ENCODE measurements at regions not wholly inside any gene's neighbourhood (a gene's known extent, or its start where the extent isn't known, plus 50 kb on each side); places are given as distances from the start of the nearest gene placed in this dataset.

DNA sequence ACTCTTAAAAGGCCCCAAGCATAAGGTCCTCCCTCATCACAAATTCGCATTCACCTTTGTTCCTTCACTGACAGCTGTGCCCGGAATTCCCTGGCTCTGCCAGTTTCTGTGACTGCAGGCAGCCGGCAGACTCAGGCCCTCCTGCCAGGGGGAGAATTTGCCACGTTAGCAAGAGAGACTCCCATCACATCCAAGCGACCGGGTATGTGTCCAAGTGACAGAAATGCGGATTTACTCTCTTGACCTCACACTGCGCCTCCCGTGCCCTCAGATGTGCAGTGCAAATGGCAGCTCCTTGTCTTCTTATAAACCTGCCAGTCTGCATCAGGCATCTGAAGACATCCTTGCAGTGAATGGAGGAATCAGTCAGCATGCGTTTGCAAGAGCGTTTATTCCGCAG lies 187.1 kb upstream of the WWC1 start:
- Histone ChIP-seq H4K8ac (ENCODE audit: low read depth, low read length) (no peak overlapping the region), H2AFZ (ENCODE audit: insufficient read depth, low read length, poor library complexity) (no peak overlapping the region), H2BK120ac (ENCODE audit: insufficient read depth, low read length, poor library complexity) (no peak overlapping the region), H3K4me2 (ENCODE audit: low read length) (no peak overlapping the region), H2BK5ac (ENCODE audit: low read depth, low read length, poor library complexity) (no peak overlapping the region), H4K91ac (ENCODE audit: low read depth, low read length) (no peak overlapping the region), H3K27me3 (ENCODE audit: insufficient read depth, low read length) (no peaks in the 10 kb centered on the region), H3K4ac (ENCODE audit: low read depth, low read length) (no peak overlapping the region), H3K18ac (ENCODE audit: low read length) (no peak overlapping the region), H3K23ac (ENCODE audit: low read length) (no peak overlapping the region), H2AK5ac (ENCODE audit: low read length) (no peak overlapping the region), H2BK12ac (ENCODE audit: low read length) (no peak overlapping the region), H3K79me2 (ENCODE audit: control insufficient read depth, insufficient read depth, low read length, poor library complexity) (no peaks in the 10 kb centered on the region), H3K4me3 (ENCODE audit: low read depth, low read length) (no peak overlapping the region), H3K4me1 (ENCODE audit: control insufficient read depth in 1 of 2, insufficient read depth in 2 of 2, low read length in 2 of 2) (peaks cover 7 to 24% of the 10 kb centered on the region in 2 experiments), H3K79me1 (ENCODE audit: low read length) (no peaks in the 10 kb centered on the region), H4K12ac (ENCODE audit: low read depth, low read length) (no peak overlapping the region), H3K9ac (ENCODE audit: low read length) (no peak overlapping the region), H3K27ac (ENCODE audit: low read depth, low read length) (no peak overlapping the region), H3K14ac (ENCODE audit: low read length) (no peak overlapping the region), H3K9me3 (ENCODE audit: insufficient read depth, low read depth, low read length) (peaks cover 4% of the 10 kb centered on the region), H3K36me3 (ENCODE audit: control insufficient read depth in 1 of 2, insufficient read depth in 2 of 2, low read length in 2 of 2) (no peaks in the 10 kb centered on the region)
- WGBS (ENCODE audit: extremely low coverage, insufficient coverage, insufficient read length), result no CpG with 5 or more reads among the region's 12 CpGs
- no peak for DNase-seq

DNA sequence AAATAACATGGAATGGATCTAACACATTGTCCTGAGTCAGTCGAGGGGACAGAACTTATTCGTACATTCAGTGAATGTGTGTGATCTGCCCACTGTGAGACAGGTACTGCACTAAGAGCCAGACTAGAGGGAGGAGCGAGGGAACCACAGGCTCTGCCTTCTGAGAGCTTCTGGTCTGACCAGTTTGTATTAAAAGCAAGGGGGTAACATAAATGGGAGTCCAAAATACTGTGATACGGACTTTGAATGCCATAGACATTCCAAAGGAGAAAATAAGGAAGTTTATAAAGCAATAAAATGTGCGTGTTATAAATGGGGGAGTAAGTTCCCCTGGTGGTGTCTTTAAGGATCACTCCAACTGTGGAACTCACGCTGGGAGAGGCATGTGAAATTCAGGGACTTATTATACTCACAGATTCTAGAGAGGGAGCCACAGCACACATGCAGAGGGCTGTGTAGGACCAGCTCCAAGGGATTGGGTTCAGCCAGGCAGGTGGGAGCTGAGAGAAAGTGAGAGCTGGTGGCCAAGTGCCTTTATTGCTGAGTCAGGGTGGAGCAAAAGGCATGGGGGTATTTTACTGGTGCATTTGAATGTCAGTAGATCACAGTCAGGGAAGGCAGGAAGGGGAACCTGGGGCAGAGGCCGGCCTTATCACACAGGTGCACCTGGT lies 186.5 kb upstream of the WWC1 start:
- Histone ChIP-seq H3K9ac (ENCODE audit: low read length) (no peak overlapping the region), H3K14ac (ENCODE audit: low read length) (no peak overlapping the region), H2BK120ac (ENCODE audit: insufficient read depth, low read length, poor library complexity) (no peak overlapping the region), H2AK5ac (ENCODE audit: low read length) (no peak overlapping the region), H4K8ac (ENCODE audit: low read depth, low read length) (no peak overlapping the region), H3K27ac (ENCODE audit: low read depth, low read length) (no peak overlapping the region), H3K4ac (ENCODE audit: low read depth, low read length) (no peak overlapping the region), H3K18ac (ENCODE audit: low read length) (no peak overlapping the region), H3K9me3 (ENCODE audit: insufficient read depth, low read depth, low read length) (peaks cover 4% of the 10 kb centered on the region), H3K79me1 (ENCODE audit: low read length) (no peaks in the 10 kb centered on the region), H3K36me3 (ENCODE audit: control insufficient read depth in 1 of 2, insufficient read depth in 2 of 2, low read length in 2 of 2) (no peaks in the 10 kb centered on the region), H2BK5ac (ENCODE audit: low read depth, low read length, poor library complexity) (no peak overlapping the region), H3K27me3 (ENCODE audit: insufficient read depth, low read length) (no peaks in the 10 kb centered on the region), H3K23ac (ENCODE audit: low read length) (no peak overlapping the region), H2BK12ac (ENCODE audit: low read length) (no peak overlapping the region), H3K4me1 (ENCODE audit: control insufficient read depth in 1 of 2, insufficient read depth in 2 of 2, low read length in 2 of 2) (peaks cover 7 to 24% of the 10 kb centered on the region in 2 experiments), H2AFZ (ENCODE audit: insufficient read depth, low read length, poor library complexity) (no peak overlapping the region), H4K91ac (ENCODE audit: low read depth, low read length) (peak overlapping the region; percentile 23), H3K4me3 (ENCODE audit: low read depth, low read length) (no peak overlapping the region), H3K4me2 (ENCODE audit: low read length) (no peak overlapping the region), H4K12ac (ENCODE audit: low read depth, low read length) (no peak overlapping the region), H3K79me2 (ENCODE audit: control insufficient read depth, insufficient read depth, low read length, poor library complexity) (no peaks in the 10 kb centered on the region)
- DNase-seq, result no peak
- no CpG with 5 or more reads among the region's 7 CpGs for WGBS (ENCODE audit: extremely low coverage, insufficient coverage, insufficient read length)

DNA sequence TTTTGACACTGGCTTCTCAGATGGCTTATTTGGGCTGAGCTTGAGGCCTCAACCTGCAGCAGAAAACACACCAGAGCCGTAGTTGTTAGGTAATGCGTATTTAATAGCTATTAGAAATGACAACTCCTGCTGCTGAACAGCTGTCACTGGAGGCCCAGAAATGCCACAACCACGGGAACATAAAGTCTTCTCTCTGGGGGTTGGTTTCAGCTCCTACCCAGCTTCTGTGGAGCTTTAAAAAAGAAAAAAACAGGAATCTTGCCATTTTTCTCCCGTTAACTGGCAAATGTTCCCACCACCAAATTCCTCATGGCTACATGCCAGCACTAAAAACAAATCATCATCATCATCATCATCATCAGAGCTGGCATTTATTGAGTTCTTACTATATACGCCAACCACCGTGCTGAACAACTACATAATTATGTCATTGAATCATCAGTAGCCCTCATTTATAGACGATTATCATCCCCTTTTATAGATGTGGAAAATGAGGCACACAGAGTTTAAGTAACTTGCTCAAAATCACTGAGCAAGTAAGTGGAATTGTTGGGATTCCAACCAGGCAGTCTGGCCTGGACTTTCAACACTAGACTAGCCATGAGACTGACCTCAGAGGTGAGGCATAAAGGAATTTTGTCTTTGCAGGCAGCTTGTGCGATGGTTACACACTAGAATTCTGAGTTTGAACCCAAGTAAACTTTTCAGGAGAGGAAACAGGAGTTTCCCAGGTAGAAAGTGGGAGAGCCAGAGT lies 185.3 kb upstream of the WWC1 start:
- peaks cover 7 to 24% of the 10 kb centered on the region in 2 experiments for H3K4me1 ChIP-seq (ENCODE audit: control insufficient read depth in 1 of 2, insufficient read depth in 2 of 2, low read length in 2 of 2)
- peak; percentile 64 to 75 for DNase-seq
- H3K23ac ChIP-seq (ENCODE audit: low read length), result no peak overlapping the region
- no peak overlapping the region for H2BK5ac ChIP-seq (ENCODE audit: low read depth, low read length, poor library complexity)
- no peaks in the 10 kb centered on the region for H3K79me2 ChIP-seq (ENCODE audit: control insufficient read depth, insufficient read depth, low read length, poor library complexity)
- H4K12ac ChIP-seq (ENCODE audit: low read depth, low read length), result no peak overlapping the region
- no peak overlapping the region for H3K4me3 ChIP-seq (ENCODE audit: low read depth, low read length)
- peak overlapping the region; percentile 20 for H3K4me2 ChIP-seq (ENCODE audit: low read length)
- H2BK12ac ChIP-seq (ENCODE audit: low read length), result no peak overlapping the region
- no peaks in the 10 kb centered on the region for H3K79me1 ChIP-seq (ENCODE audit: low read length)
- H4K91ac ChIP-seq (ENCODE audit: low read depth, low read length), result no peak overlapping the region
- H3K36me3 ChIP-seq (ENCODE audit: control insufficient read depth in 1 of 2, insufficient read depth in 2 of 2, low read length in 2 of 2), result no peaks in the 10 kb centered on the region
- H3K27me3 ChIP-seq (ENCODE audit: insufficient read depth, low read length), result no peaks in the 10 kb centered on the region
- H3K4ac ChIP-seq (ENCODE audit: low read depth, low read length), result no peak overlapping the region
- no peak overlapping the region for H3K14ac ChIP-seq (ENCODE audit: low read length)
- H4K8ac ChIP-seq (ENCODE audit: low read depth, low read length), result no peak overlapping the region
- no peak overlapping the region for H3K9ac ChIP-seq (ENCODE audit: low read length)
- whole genome bisulfite sequencing (ENCODE audit: extremely low coverage, insufficient coverage, insufficient read length), result no CpG with 5 or more reads among the region's 8 CpGs
- H3K27ac ChIP-seq (ENCODE audit: low read depth, low read length), result peak overlapping the region; percentile 80
- no peak overlapping the region for H3K18ac ChIP-seq (ENCODE audit: low read length)
- H2BK120ac ChIP-seq (ENCODE audit: insufficient read depth, low read length, poor library complexity), result no peak overlapping the region
- no peak overlapping the region for H2AFZ ChIP-seq (ENCODE audit: insufficient read depth, low read length, poor library complexity)
- H2AK5ac ChIP-seq (ENCODE audit: low read length), result no peak overlapping the region
- peaks cover 4% of the 10 kb centered on the region for H3K9me3 ChIP-seq (ENCODE audit: insufficient read depth, low read depth, low read length)

DNA sequence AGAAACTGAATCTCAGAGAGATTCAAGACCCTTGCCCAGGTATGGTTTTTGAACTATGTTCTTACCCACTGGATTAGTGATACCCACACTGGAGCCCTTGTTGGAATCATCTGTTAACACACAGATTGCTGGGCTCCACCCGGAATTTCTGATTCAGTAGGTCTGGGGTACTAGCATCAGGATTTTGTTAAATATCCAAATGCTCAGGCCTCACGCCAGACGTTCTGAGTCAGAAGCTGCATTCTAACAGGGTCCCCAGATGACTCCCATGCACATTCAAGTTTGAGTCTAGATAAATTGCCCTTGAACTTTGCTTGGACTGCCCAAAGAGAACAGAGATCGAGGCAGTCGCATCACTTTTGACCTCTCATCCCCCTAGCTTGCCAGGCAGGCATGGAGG lies 182.0 kb upstream of the WWC1 start:
- Histone ChIP-seq H3K18ac (ENCODE audit: low read length) (no peak overlapping the region), H3K4me2 (ENCODE audit: low read length) (no peak overlapping the region), H4K8ac (ENCODE audit: low read depth, low read length) (no peak overlapping the region), H2BK5ac (ENCODE audit: low read depth, low read length, poor library complexity) (no peak overlapping the region), H3K4me3 (ENCODE audit: low read depth, low read length) (no peak overlapping the region), H2BK12ac (ENCODE audit: low read length) (no peak overlapping the region), H3K4ac (ENCODE audit: low read depth, low read length) (no peak overlapping the region), H3K79me1 (ENCODE audit: low read length) (no peaks in the 10 kb centered on the region), H3K79me2 (ENCODE audit: control insufficient read depth, insufficient read depth, low read length, poor library complexity) (no peaks in the 10 kb centered on the region), H3K9me3 (ENCODE audit: insufficient read depth, low read depth, low read length) (peaks cover 3% of the 10 kb centered on the region), H3K9ac (ENCODE audit: low read length) (no peak overlapping the region), H3K27ac (ENCODE audit: low read depth, low read length) (no peak overlapping the region), H3K14ac (ENCODE audit: low read length) (no peak overlapping the region), H2AK5ac (ENCODE audit: low read length) (no peak overlapping the region), H3K36me3 (ENCODE audit: control insufficient read depth in 1 of 2, insufficient read depth in 2 of 2, low read length in 2 of 2) (no peaks in the 10 kb centered on the region), H3K4me1 (ENCODE audit: control insufficient read depth in 1 of 2, insufficient read depth in 2 of 2, low read length in 2 of 2) (peaks cover 7 to 22% of the 10 kb centered on the region in 2 experiments), H3K23ac (ENCODE audit: low read length) (no peak overlapping the region), H2BK120ac (ENCODE audit: insufficient read depth, low read length, poor library complexity) (no peak overlapping the region), H4K12ac (ENCODE audit: low read depth, low read length) (no peak overlapping the region), H4K91ac (ENCODE audit: low read depth, low read length) (no peak overlapping the region), H3K27me3 (ENCODE audit: insufficient read depth, low read length) (no peaks in the 10 kb centered on the region), H2AFZ (ENCODE audit: insufficient read depth, low read length, poor library complexity) (no peak overlapping the region)
- DNase-seq, result no peak
- WGBS (ENCODE audit: extremely low coverage, insufficient coverage, insufficient read length), result no CpG with 5 or more reads among the region's 5 CpGs

All from trophoblast cell (in vitro differentiated cells and primary cell).